Stimulated activated effector memory CD8-positive, alpha-beta T cell treated with anti-CD3 and anti-CD28 coated beads, Interleukin-12 subunit alpha, Interleukin-12 subunit beta, amount 100 ng/mL, for 72 hours (primary cell): ENCODE measurements at regions not wholly inside any gene's neighbourhood (a gene's known extent, or its start where the extent isn't known, plus 50 kb on each side); places are given as distances from the start of the nearest gene placed in this dataset.
"Not testable (repeated sequence)": the region's sequence is repeated elsewhere in the genome, so short reads cannot be mapped to it uniquely, and the experiment has no call there.

Source experiments
- ATAC-seq: fragments of 150-1000 bp; cut with Tn5 transposase; 2 replicates; pipeline ENCODE4 v1.10.0; 2021
- DNase-seq, 2 donors: peaks; one replicate each; pipeline ENCODE4 v3.0.0; 2021 to 2022; ENCODE audit warnings: low spot score in 2 of 2
- H3K27ac Mint-ChIP-seq: one replicate; pipeline ENCODE4 v1.8.0; 2022; ENCODE audit warnings: mild to moderate bottlenecking, mixed read lengths
- H3K36me3 Mint-ChIP-seq: one replicate; pipeline ENCODE4 v1.8.0; 2022; ENCODE audit warnings: mild to moderate bottlenecking, mixed read lengths
- H3K4me1 Mint-ChIP-seq: one replicate; pipeline ENCODE4 v1.8.0; 2022; ENCODE audit warnings: mixed read lengths
- H3K4me3 Mint-ChIP-seq: one replicate; pipeline ENCODE4 v1.8.0; 2022; ENCODE audit warnings: mild to moderate bottlenecking, mixed read lengths
- H3K9me3 Mint-ChIP-seq: one replicate; pipeline ENCODE4 v1.8.0; 2022; ENCODE audit warnings: mixed read lengths

DNA sequence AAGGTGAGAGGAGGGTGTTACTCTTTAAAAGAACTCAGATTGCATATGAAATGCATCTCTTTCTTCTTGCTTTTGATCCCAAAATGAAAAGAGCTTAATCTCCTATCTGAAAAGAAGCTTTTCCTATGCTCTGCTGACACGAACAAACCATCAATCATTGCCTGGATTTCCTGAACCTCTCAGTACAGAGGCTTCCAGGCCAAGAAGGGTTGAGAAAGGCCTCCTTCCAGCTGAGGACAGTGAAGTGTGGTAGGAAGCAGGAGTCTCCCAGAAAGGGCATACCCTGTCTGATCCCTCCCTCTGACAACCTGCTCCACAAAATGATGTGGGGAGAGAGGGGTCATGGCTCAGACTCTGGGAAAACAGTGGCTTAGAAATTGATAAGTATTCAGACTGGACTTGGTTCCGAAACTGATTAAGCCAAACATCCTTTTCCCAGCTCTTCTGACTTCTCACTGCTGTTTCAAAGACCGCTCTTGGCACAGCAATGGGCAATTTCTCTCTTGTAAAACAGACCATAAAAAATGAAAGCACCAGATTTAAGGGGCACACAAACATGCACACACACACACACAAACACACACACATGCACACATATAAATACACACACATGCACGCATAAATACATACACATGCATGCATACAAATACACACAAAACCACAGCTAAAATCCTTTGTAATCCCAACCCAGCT, 310.3 kb downstream of the SIPA1L2 start:
- ATAC-seq (no peak), DNase-seq (no peak)
- Mint-ChIP-seq H3K9me3 (peaks cover 2% of the 10 kb centered on the region), H3K27ac (no peak overlapping the region), H3K36me3 (no peaks in the 10 kb centered on the region), H3K4me3 (no peak overlapping the region), H3K4me1 (no peaks in the 10 kb centered on the region)

DNA sequence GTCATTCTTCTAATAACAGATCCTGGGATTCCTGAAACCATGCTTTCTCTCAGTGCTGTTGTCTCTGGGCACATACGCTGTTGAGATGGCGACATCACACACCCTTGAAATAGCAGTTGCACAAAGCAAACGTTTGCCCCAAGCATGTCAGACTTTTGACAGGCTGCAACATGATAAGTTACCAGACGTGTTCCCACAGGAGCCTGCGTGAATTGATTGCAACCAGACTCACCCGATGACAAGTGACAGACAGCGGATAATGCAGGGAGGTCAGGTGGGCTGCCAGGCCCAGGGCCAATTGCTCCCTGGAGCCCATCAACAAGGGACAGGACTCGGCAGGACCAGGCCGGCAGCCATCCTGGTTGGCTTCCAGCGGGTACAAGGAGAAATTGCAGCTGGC, 310.9 kb downstream of the SIPA1L2 start:
- no peak overlapping the region for H3K27ac Mint-ChIP-seq
- ATAC-seq (no peak), DNase-seq (no peak)
- H3K9me3 Mint-ChIP-seq: peaks cover 2% of the 10 kb centered on the region
- no peak overlapping the region for H3K4me3 Mint-ChIP-seq
- H3K36me3 Mint-ChIP-seq: no peaks in the 10 kb centered on the region
- H3K4me1 Mint-ChIP-seq: no peaks in the 10 kb centered on the region

DNA sequence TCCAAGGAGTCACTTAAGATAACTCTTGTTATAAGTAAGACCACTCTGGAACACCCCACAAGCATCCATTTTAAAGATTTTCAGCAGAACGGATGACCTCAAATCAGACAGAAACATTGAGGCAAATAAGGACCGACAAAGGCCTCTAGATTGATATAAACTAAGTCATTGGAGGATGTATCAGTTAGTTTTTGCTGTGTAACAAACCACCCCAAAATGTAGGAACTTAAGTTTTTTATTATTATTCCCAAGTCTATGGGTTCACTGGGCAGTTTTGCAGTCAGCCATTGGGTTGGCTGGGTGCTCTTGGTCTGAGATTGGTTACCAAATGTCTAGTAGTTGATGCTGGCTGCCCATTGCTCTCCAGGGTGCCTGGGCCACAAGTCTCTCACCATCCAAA, 311.8 kb downstream of the SIPA1L2 start:
- Mint-ChIP-seq H3K27ac (no peak overlapping the region), H3K9me3 (peaks cover 2% of the 10 kb centered on the region), H3K4me3 (no peak overlapping the region), H3K36me3 (no peaks in the 10 kb centered on the region), H3K4me1 (no peaks in the 10 kb centered on the region)
- no peak for DNase-seq
- no peak for ATAC-seq

DNA sequence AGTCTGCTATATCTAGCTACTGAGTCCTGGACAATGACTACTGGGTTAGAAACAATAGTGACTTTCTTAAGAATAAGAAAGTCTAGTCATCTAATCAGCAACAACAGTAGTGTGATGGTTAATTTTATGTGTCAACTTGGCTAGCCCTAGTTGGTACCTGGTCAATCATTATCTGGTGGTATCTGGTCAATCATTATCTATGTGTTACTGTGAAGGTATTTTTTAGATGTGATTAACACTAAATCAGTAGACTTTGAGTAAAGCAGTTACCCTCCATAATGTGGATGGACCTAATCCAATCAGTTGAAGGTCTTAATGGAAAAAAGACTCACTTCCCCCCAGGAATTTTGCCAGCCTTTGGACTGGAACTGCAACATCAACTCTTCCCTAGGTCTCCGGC, 312.6 kb downstream of the SIPA1L2 start:
- no peaks in the 10 kb centered on the region for H3K36me3 Mint-ChIP-seq
- peaks cover 5% of the 10 kb centered on the region for H3K9me3 Mint-ChIP-seq
- no peak for ATAC-seq
- H3K27ac Mint-ChIP-seq: no peak overlapping the region
- no peak overlapping the region for H3K4me3 Mint-ChIP-seq
- DNase-seq: no peak
- no peaks in the 10 kb centered on the region for H3K4me1 Mint-ChIP-seq

DNA sequence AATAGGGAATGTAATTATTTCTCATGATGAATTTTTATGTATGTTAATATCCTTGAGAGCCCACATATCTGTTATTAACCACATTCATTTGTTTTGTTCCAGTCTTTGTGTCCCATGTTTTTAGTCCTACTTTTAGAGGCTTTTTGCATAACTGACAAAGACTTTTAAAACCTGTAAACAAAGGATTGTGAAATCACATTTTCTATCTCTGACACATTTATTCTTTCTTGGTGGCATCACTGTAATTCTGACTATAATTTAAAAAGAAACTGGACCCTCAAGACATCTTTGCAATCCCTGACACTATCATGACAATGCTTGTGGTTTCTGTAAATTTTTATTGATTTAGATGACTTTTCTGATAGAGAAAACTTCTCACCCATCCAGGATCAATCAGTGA, 313.1 kb downstream of the SIPA1L2 start:
- Mint-ChIP-seq H3K36me3 (no peaks in the 10 kb centered on the region), H3K27ac (no peak overlapping the region), H3K4me1 (no peaks in the 10 kb centered on the region), H3K4me3 (no peak overlapping the region), H3K9me3 (peaks cover 5% of the 10 kb centered on the region)
- DNase-seq: no peak
- ATAC-seq: no peak

DNA sequence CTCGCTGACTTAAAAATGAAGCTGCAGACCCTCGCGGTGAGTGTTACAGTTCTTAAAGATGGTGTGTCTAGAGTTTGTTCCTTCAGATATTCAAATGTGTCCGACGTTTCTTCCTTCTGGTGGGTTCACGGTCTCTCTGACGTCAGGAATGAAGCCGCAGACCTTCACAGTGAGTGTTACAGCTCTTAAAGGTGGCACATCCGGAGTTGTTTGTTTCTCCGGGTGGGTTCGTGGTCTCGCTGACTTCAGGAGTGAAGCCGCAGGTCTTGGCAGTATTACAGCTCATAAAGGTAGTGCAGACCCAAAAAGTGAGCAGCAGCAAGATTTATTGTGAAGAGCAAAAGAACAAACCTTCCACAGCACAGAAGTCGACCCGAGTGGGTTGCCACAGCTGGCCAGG, 316.1 kb downstream of the SIPA1L2 start:
- not testable (repeated sequence) for ATAC-seq, H3K36me3 Mint-ChIP-seq, H3K9me3 Mint-ChIP-seq, H3K4me3 Mint-ChIP-seq, H3K27ac Mint-ChIP-seq, H3K4me1 Mint-ChIP-seq, DNase-seq

DNA sequence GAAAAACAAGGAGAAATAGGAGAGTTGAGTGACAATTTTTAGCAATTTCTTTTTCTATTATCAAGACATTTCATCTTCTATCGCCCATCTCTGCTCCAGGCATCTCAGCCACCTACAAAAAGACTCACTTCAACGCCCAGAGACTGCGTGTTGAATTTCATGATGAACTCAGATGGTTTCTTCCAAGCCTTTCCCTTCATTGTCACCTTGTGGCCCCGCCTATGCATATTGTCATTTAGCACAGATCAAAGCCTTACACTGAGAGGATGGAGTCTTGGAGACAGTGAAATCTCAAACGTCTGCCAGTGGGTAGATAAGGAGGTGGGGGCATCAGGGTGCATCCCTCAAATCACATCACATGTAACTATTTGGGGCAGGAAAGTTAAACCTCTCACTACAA, 319.4 kb downstream of the SIPA1L2 start:
- ATAC-seq (no peak), DNase-seq (no peak)
- H3K36me3 Mint-ChIP-seq: no peaks in the 10 kb centered on the region
- H3K4me3 Mint-ChIP-seq: no peak overlapping the region
- no peak overlapping the region for H3K27ac Mint-ChIP-seq
- H3K4me1 Mint-ChIP-seq: no peaks in the 10 kb centered on the region
- H3K9me3 Mint-ChIP-seq: peaks cover 3% of the 10 kb centered on the region

DNA sequence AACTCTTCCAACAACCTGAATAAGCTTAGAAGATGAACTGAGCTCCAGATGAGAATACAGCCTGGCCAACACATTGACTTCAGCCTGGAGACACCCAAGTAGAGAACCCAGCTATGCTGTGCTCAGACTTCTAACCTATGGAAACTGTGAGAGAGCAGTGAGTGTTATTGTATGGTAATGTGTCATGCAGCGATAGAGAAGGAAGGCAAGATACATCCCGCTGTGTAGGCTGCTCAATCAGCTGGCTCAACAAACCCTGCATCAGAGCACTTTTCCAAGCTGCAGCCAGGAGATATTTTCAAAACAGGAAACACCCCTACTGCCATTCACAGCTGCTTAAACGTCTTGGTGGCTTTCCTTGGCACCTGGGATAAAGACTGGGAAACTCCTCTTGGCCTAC, 321.3 kb downstream of the SIPA1L2 start:
- no peaks in the 10 kb centered on the region for H3K4me1 Mint-ChIP-seq
- no peak overlapping the region for H3K27ac Mint-ChIP-seq
- ATAC-seq: peak; percentile 55

DNA sequence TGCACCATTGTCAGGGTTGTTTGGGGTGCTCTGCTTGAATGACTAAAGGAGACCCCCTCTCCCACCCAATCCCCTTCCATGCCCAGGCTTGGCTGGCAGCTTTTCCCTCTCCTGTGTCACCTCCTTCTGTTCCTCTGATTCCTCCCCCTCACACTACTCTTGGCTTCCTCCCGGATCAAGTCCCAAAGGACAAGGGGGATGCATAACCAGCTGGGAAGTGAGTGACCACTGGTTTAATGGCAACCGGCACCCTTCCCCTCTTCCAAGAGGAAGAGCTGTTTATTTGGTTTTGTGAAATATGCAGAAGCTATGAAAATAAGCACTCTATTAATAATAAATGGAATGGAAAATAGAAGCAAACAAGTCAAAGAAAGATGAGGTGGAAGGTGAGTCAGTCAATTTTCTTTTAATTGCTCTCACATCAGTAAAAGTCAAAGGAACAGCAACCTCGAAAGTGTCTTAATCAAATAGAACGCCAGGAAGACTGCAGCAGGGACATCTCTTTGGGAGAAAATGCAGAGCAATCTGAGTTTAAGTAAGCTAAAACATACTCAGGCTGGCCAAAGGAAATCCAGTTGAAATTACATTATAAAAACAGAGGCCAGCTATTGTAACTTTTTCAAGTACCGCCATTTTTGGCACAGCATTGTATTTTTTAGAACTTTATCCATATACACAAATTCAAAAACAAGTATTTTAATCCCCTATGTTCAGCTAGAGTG, 322.5 kb downstream of the SIPA1L2 start:
- H3K36me3 Mint-ChIP-seq: no peaks in the 10 kb centered on the region
- H3K4me1 Mint-ChIP-seq: no peaks in the 10 kb centered on the region
- H3K4me3 Mint-ChIP-seq: no peak overlapping the region
- H3K27ac Mint-ChIP-seq: no peak overlapping the region
- no peaks in the 10 kb centered on the region for H3K9me3 Mint-ChIP-seq
- DNase-seq (no peak), ATAC-seq (no peak)

More for the DNA sequence above, 321.3 kb downstream of the SIPA1L2 start:
- Mint-ChIP-seq H3K36me3 (no peaks in the 10 kb centered on the region), H3K9me3 (peaks cover 3% of the 10 kb centered on the region), H3K4me3 (no peak overlapping the region)
- DNase-seq: no peak

DNA sequence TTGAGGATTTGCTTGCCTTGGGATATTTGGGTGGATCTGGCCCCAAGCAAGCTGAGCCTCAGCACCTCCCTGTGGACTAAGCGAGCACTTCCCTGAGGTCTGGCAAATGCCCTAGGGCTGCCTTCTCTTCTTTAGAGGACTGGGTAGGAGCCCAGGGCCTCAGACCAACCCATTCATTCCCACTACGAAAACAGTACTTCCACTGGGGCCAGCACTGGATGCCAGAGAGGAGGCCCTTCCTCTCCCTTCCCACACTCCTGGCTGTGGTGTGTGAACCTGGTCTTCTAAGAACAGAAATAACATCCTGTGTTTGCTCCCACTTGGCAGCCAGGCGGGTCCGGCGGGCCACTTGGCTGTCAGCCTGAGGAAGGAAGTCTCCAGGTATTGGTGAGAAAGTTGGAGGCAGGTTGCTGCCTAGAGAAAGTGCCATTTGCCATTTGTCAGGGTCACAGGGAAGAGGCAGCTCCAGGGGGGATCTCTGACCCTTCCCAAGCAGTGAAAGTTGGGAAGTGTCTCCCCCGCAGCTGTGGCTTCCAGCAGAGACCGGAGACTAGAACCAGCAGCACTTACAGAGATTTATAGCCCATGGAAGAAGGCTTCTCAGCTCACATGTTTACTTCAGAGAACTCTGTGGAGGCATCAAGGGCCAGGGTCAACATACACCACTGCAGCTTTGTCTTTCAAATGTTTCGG, 323.5 kb downstream of the SIPA1L2 start:
- ATAC-seq (no peak), DNase-seq (no peak)
- no peak overlapping the region for H3K4me3 Mint-ChIP-seq
- no peaks in the 10 kb centered on the region for H3K9me3 Mint-ChIP-seq
- H3K4me1 Mint-ChIP-seq: no peaks in the 10 kb centered on the region
- H3K27ac Mint-ChIP-seq: no peak overlapping the region
- H3K36me3 Mint-ChIP-seq: no peaks in the 10 kb centered on the region

DNA sequence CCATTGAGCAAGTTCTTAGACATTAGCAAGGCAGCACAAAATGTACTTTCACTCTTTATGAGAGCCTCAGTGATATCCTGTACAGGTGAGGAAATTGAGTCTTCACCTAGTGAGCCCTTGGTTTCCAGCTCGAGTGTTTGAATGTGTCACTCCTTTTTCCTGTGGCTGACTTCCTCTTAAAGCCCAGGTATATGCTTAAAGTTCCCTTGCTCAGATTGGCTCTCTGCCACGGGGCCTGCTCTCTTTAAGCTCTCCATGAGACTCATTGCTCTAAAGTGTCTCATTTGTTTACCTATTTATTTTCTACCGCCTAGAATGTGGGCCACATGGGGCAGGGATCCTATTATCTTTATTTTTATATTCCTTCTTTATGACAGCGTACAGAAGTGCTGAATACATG, 324.9 kb downstream of the SIPA1L2 start:
- Mint-ChIP-seq H3K4me3 (no peak overlapping the region), H3K4me1 (no peaks in the 10 kb centered on the region), H3K9me3 (no peaks in the 10 kb centered on the region), H3K36me3 (no peaks in the 10 kb centered on the region), H3K27ac (no peak overlapping the region)
- no peak for DNase-seq
- no peak for ATAC-seq

DNA sequence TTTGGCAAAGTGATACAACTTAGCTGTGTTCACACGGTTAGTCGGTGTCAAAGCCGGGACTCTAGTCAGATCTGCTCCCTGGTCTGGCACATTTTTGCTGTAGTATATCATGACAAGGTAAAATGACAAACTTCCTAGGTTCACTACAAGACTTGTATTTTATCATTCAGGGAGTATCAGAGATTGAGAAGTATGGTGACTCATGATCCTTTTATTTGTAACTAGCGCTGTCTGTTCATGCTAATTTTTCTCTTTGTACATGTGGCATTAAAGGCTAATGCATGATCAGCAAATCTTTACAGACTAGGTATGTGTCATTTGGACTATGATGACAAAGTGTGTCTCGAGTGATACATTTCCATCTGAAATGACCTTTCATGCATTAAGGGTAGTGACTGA, 326.7 kb downstream of the SIPA1L2 start:
- DNase-seq (no peak), ATAC-seq (no peak)
- H3K4me1 Mint-ChIP-seq: no peaks in the 10 kb centered on the region
- H3K27ac Mint-ChIP-seq: no peak overlapping the region
- no peaks in the 10 kb centered on the region for H3K36me3 Mint-ChIP-seq
- no peaks in the 10 kb centered on the region for H3K9me3 Mint-ChIP-seq
- no peak overlapping the region for H3K4me3 Mint-ChIP-seq

DNA sequence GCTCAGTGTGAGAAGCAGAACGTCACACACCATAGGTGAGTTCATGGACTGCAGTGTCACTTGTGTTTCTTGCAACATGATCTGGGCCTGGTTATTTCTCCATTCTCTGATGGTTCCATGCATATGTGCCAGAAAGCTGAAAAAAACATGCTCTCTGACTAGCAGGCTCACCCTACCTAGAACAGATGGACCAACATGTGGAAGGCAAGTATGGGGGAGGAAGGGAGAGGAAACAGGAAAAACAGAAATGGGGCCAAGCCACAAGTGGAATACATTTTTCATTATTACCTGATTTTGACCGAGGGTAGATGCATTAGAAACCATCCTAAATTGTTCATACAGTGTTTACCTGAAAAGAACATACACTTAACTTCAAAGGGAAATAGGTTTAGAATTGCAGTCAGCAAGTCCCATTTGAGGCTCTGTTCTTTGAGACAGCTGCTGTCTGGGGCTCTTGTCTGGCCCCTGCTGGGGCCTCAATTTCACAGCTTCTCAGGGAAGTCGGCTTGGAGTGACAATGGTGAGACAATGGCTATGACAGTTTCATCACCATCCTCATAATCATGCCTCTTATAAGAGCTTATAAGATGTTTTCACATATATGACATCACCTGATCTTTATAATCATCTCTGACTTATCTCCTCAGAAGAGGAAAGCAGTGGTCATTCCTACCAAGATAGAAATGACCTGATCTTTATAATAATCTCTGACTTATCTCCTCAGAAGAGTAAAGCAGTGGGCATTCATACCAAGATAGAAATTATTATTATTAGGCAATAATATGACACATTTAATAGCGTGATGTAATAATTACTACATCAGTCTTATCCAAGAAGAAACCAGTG, 327.3 kb downstream of the SIPA1L2 start:
- ATAC-seq (peak; percentile 11), DNase-seq (no peak)
- Mint-ChIP-seq H3K4me3 (no peak overlapping the region), H3K36me3 (no peaks in the 10 kb centered on the region), H3K4me1 (no peaks in the 10 kb centered on the region), H3K27ac (no peak overlapping the region), H3K9me3 (no peaks in the 10 kb centered on the region)

DNA sequence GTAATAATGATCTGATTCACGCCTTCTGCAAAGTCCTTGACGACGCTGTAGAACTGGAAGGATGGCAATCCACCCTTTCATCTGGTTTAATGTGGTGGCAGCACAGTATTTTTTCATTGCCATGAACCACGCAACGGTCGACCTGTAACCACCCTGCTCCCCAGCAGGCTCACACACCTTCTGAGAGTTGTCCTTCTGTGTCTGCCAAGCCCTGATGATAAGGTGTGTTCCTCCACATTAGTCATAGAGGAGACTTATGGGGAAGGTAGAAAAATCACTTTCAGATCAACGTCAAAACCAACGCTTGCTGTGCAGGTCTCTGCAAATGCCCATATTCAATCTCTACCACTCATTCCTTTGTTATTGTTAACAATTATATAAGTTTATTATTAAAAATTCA, 328.7 kb downstream of the SIPA1L2 start:
- ATAC-seq: no peak
- no peak for DNase-seq
- Mint-ChIP-seq H3K36me3 (no peaks in the 10 kb centered on the region), H3K27ac (no peak overlapping the region), H3K9me3 (no peaks in the 10 kb centered on the region), H3K4me1 (no peaks in the 10 kb centered on the region), H3K4me3 (no peak overlapping the region)

DNA sequence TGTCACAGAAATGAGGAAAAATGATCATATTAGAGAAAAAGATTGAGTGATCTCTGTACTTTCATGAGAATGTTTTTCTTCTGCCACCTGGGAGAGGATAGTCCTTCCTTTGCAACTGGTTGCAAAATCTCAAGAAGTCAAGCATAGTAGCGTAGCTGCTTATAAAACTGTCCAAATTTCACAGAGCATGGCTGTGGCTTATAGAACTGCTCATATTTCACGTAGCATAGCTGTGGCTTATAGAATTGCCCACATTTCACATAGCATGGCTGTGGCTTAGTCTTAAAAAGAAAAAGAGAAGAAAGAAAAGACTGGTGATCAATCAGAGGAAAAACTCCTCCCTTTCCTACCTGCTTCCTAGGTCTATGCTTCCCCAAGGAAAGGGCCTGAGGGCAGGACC, 329.5 kb downstream of the SIPA1L2 start:
- H3K4me1 Mint-ChIP-seq: no peaks in the 10 kb centered on the region
- no peaks in the 10 kb centered on the region for H3K36me3 Mint-ChIP-seq
- no peak overlapping the region for H3K4me3 Mint-ChIP-seq
- ATAC-seq: no peak
- DNase-seq: no peak
- H3K27ac Mint-ChIP-seq: no peak overlapping the region
- no peaks in the 10 kb centered on the region for H3K9me3 Mint-ChIP-seq
